OCI-LY1 (cell line): ENCODE measurements at regions not wholly inside any gene's neighbourhood (a gene's known extent, or its start where the extent isn't known, plus 50 kb on each side); places are given as distances from the start of the nearest gene placed in this dataset.

Experiments used
- H2AFZ ChIP-seq: fragments of 200-600 bp; sonication (generic), shearing (Covaris generic); 2 replicates; pipeline ENCODE4 v1.6.0; 2014; ENCODE audit warnings: antibody characterized with exemption, mild to moderate bottlenecking, low read length
- H3F3A ChIP-seq: fragments of 200-600 bp; sonication (generic), shearing (Covaris generic); 2 replicates; pipeline ENCODE4 v1.6.0; 2014; ENCODE audit warnings: mild to moderate bottlenecking, antibody characterized with exemption, low read length, moderate library complexity; ENCODE audit not compliant: insufficient read depth
- H3K27ac ChIP-seq: fragments of 200-600 bp; sonication (generic); 2 replicates; pipeline ENCODE4 v1.5.1; 2014; ENCODE audit warnings: low read length, mixed run types, mild to moderate bottlenecking, low read depth; ENCODE audit not compliant: poor library complexity, severe bottlenecking
- H3K27me3 ChIP-seq: fragments of 200-600 bp; sonication (generic); 2 replicates; pipeline ENCODE4 v1.6.0; 2014; ENCODE audit warnings: antibody characterized with exemption, mild to moderate bottlenecking, low read length, moderate library complexity; ENCODE audit not compliant: insufficient read depth
- H3K36me3 ChIP-seq: fragments of 200-600 bp; sonication (generic); 2 replicates; pipeline ENCODE4 v1.6.1; 2014; ENCODE audit warnings: mild to moderate bottlenecking, antibody characterized with exemption, low read length, moderate library complexity, mixed read lengths; ENCODE audit not compliant: insufficient read depth
- H3K4me1 ChIP-seq: fragments of 200-600 bp; sonication (generic); 2 replicates; pipeline ENCODE4 v1.5.1; 2014; ENCODE audit warnings: mild to moderate bottlenecking, low read length, moderate library complexity; ENCODE audit not compliant: insufficient read depth, severe bottlenecking
- H3K4me2 ChIP-seq: fragments of 200-600 bp; sonication (generic), shearing (Covaris generic); 2 replicates; pipeline ENCODE4 v1.6.1; 2014; ENCODE audit warnings: low read length
- H3K4me3 ChIP-seq: fragments of 200-600 bp; sonication (generic); 2 replicates; pipeline ENCODE4 v1.5.1; 2014; ENCODE audit warnings: low read length, low read depth, mild to moderate bottlenecking, mixed read lengths; ENCODE audit not compliant: poor library complexity, severe bottlenecking
- H3K79me2 ChIP-seq: fragments of 200-600 bp; shearing (Covaris generic); 2 replicates; pipeline ENCODE4 v1.6.1; 2016; ENCODE audit warnings: mixed run types, low read length, mixed read lengths; ENCODE audit not compliant: insufficient read depth
- H3K9ac ChIP-seq: fragments of 200-600 bp; sonication (generic), shearing (Covaris generic); 2 replicates; pipeline ENCODE4 v1.6.1; 2014; ENCODE audit warnings: mild to moderate bottlenecking, low read length, mixed read lengths
- H3K9me2 ChIP-seq: fragments of 200-600 bp; sonication (generic), shearing (Covaris generic); 2 replicates; pipeline ENCODE4 v1.6.1; 2014; ENCODE audit warnings: low read depth, mild to moderate bottlenecking, low read length, mixed read lengths
- H3K9me3 ChIP-seq: fragments of 200-600 bp; shearing (Covaris generic); 2 replicates; pipeline ENCODE4 v1.6.1; 2014; ENCODE audit warnings: low read length, mixed read lengths
- H4K20me1 ChIP-seq: fragments of 200-600 bp; sonication (generic), shearing (Covaris generic); 2 replicates; pipeline ENCODE4 v1.6.0; 2016; ENCODE audit warnings: mild to moderate bottlenecking, low read length; ENCODE audit not compliant: insufficient read depth
- CTCF ChIP-seq: fragments of 200-600 bp; sonication (generic), shearing (Covaris generic); IDR thresholded peaks from 2 replicates; pipeline ENCODE4 v1.5.1; 2017; ENCODE audit warnings: mild to moderate bottlenecking, antibody characterized with exemption, low read length, moderate library complexity, mixed read lengths
- EZH2 ChIP-seq: fragments of 200-600 bp; sonication (generic), shearing (Covaris generic); IDR thresholded peaks from 2 replicates; pipeline ENCODE4 v1.8.0; 2017; ENCODE audit warnings: borderline replicate concordance, mixed run types, mild to moderate bottlenecking, antibody characterized with exemption, low read length, moderate library complexity, mixed read lengths

GRCh38 chr1:5365751-5366150 is 626.5 kb downstream of the NPHP4 start:
- Histone ChIP-seq H3K4me1 (no peaks in the 10 kb centered on the region), H3K27ac (no peak overlapping the region), H3K27me3 (no peaks in the 10 kb centered on the region), H3F3A (no peaks in the 10 kb centered on the region), H3K9ac (no peak overlapping the region), H2AFZ (no peak overlapping the region), H3K9me3 (no peaks in the 10 kb centered on the region), H3K4me3 (no peak overlapping the region), H4K20me1 (no peaks in the 10 kb centered on the region), H3K9me2 (no peaks in the 10 kb centered on the region), H3K4me2 (no peak overlapping the region), H3K79me2 (no peaks in the 10 kb centered on the region), H3K36me3 (no peaks in the 10 kb centered on the region)
- TF ChIP-seq CTCF = no peak

- Histone ChIP-seq H3F3A (no peaks in the 10 kb centered on the region), H3K27ac (no peak overlapping the region), H3K9me3 (no peaks in the 10 kb centered on the region), H2AFZ (no peak overlapping the region), H3K4me1 (no peaks in the 10 kb centered on the region), H3K27me3 (no peaks in the 10 kb centered on the region), H3K79me2 (no peaks in the 10 kb centered on the region), H3K36me3 (no peaks in the 10 kb centered on the region), H3K9me2 (no peaks in the 10 kb centered on the region), H3K9ac (no peak overlapping the region), H4K20me1 (no peaks in the 10 kb centered on the region), H3K4me2 (no peak overlapping the region), H3K4me3 (no peak overlapping the region)
- TF ChIP-seq CTCF (no peak), EZH2 (no peak)
Measured at GRCh38 chr1:5364591-5364990, 627.6 kb downstream of the NPHP4 start.

GRCh38 chr1:5354681-5355080 is 637.5 kb downstream of the NPHP4 start:
- Histone ChIP-seq H3K27me3 (no peaks in the 10 kb centered on the region), H3K9ac (no peak overlapping the region), H3K27ac (no peak overlapping the region), H3K4me2 (no peak overlapping the region), H2AFZ (no peak overlapping the region), H3K9me2 (no peaks in the 10 kb centered on the region), H3K79me2 (no peaks in the 10 kb centered on the region), H4K20me1 (no peaks in the 10 kb centered on the region), H3K4me3 (no peak overlapping the region), H3K36me3 (no peaks in the 10 kb centered on the region), H3F3A (no peaks in the 10 kb centered on the region), H3K4me1 (no peaks in the 10 kb centered on the region), H3K9me3 (no peaks in the 10 kb centered on the region)
- no peak for TF ChIP-seq CTCF
- no peak for TF ChIP-seq EZH2
